ENCODE measurements at regions not wholly inside any gene's neighbourhood (a gene's known extent, or its start where the extent isn't known, plus 50 kb on each side); places are given as distances from the start of the nearest gene placed in this dataset.

- no peak for DNase-seq (ENCODE audit: low read depth)
These were observed 131.3 kb downstream of the INHBB start for GRCh38 chr2:120477198-120477597.

GRCh38 chr2:120477831-120478481 is 132.0 kb downstream of the INHBB start:
- DNase-seq (ENCODE audit: low read depth), result no peak

GRCh38 chr2:120480346-120480902 is 134.5 kb downstream of the INHBB start:
- DNase-seq (ENCODE audit: low read depth), result no peak

GRCh38 chr2:120480903-120481445 is 135.0 kb downstream of the INHBB start:
- no peak for DNase-seq (ENCODE audit: low read depth)

- DNase-seq (ENCODE audit: low read depth), result no peak
These were observed 135.7 kb downstream of the INHBB start for GRCh38 chr2:120481446-120482194.

- no peak for DNase-seq (ENCODE audit: low read depth)
These were observed 136.4 kb downstream of the INHBB start for GRCh38 chr2:120482334-120482733.

GRCh38 chr2:120483355-120483754 is 137.4 kb downstream of the INHBB start:
- no peak for DNase-seq (ENCODE audit: low read depth)

GRCh38 chr2:120485096-120485495 is 139.2 kb downstream of the INHBB start:
- DNase-seq (ENCODE audit: low read depth), result no peak

- DNase-seq (ENCODE audit: low read depth), result no peak
These were observed 140.5 kb downstream of the INHBB start for GRCh38 chr2:120486441-120486840.

- no peak for DNase-seq (ENCODE audit: low read depth)
These were observed 141.0 kb downstream of the INHBB start for GRCh38 chr2:120486946-120487345.

- DNase-seq (ENCODE audit: low read depth), result no peak
These were observed 142.6 kb downstream of the INHBB start for GRCh38 chr2:120488531-120488930.

- no peak for DNase-seq (ENCODE audit: low read depth)
These were observed 143.1 kb downstream of the INHBB start for GRCh38 chr2:120489023-120489422.

- no peak for DNase-seq (ENCODE audit: low read depth)
These were observed 144.3 kb downstream of the INHBB start for GRCh38 chr2:120490091-120490798.

- DNase-seq (ENCODE audit: low read depth), result no peak
These were observed 145.2 kb downstream of the INHBB start for GRCh38 chr2:120491111-120491625.

GRCh38 chr2:120493231-120493630 is 147.3 kb downstream of the INHBB start:
- DNase-seq (ENCODE audit: low read depth), result no peak

- no peak for DNase-seq (ENCODE audit: low read depth)
These were observed 148.5 kb downstream of the INHBB start for GRCh38 chr2:120494446-120494845.

- no peak for DNase-seq (ENCODE audit: low read depth)
These were observed 149.7 kb downstream of the INHBB start for GRCh38 chr2:120495586-120495985.

- no peak for DNase-seq (ENCODE audit: low read depth)
These were observed 150.3 kb downstream of the INHBB start for GRCh38 chr2:120496235-120496634.

- no peak for DNase-seq (ENCODE audit: low read depth)
These were observed 150.8 kb downstream of the INHBB start for GRCh38 chr2:120496759-120497158.

GRCh38 chr2:120497261-120497977 is 151.5 kb downstream of the INHBB start:
- DNase-seq (ENCODE audit: low read depth), result no peak

GRCh38 chr2:120498121-120498520 is 152.2 kb downstream of the INHBB start:
- DNase-seq (ENCODE audit: low read depth), result no peak
